ENCODE measurements at regions not wholly inside any gene's neighbourhood (a gene's known extent, or its start where the extent isn't known, plus 50 kb on each side); places are given as distances from the start of the nearest gene placed in this dataset.
"Not testable (repeated sequence)": the region's sequence is repeated elsewhere in the genome, so short reads cannot be mapped to it uniquely, and the experiment has no call there.

DNA sequence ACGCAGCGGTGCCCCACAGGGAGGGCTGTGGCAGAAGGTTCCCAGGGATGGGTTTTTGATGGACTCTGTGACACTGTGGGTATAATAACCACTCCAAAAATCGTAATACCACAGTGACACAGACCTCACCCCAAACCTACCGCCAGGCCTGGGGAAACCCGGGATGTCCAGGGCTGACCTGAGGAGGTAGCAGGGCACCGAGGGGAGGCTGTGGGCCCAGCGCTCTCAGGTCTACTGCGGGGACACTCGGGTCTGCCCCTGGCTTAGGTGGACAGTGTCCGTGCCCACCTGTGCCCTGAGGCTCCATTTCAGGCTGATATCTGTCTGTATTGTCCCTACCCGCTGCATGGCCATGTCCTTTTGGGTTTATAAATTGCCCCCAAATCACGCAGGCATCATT, 387.9 kb downstream of the TMEM121 start:
- H3K9me3 ChIP-seq (ENCODE audit: insufficient read depth, low read depth, low read length), result peaks cover 78% of the 10 kb centered on the region
- not testable (repeated sequence) for H2AFZ ChIP-seq (ENCODE audit: insufficient read depth, low read length, poor library complexity); H2BK5ac ChIP-seq (ENCODE audit: low read depth, low read length, poor library complexity); H2BK12ac ChIP-seq (ENCODE audit: low read length); H2AK5ac ChIP-seq (ENCODE audit: low read length); H4K91ac ChIP-seq (ENCODE audit: low read depth, low read length); H3K27ac ChIP-seq (ENCODE audit: low read depth, low read length); H3K14ac ChIP-seq (ENCODE audit: low read length); H2BK120ac ChIP-seq (ENCODE audit: insufficient read depth, low read length, poor library complexity); H3K36me3 ChIP-seq (ENCODE audit: control insufficient read depth in 1 of 2, insufficient read depth in 2 of 2, low read length in 2 of 2); H3K27me3 ChIP-seq (ENCODE audit: insufficient read depth, low read length); H3K4me3 ChIP-seq (ENCODE audit: low read depth, low read length); H3K9ac ChIP-seq (ENCODE audit: low read length); H4K12ac ChIP-seq (ENCODE audit: low read depth, low read length); H3K23ac ChIP-seq (ENCODE audit: low read length); H4K8ac ChIP-seq (ENCODE audit: low read depth, low read length); H3K79me1 ChIP-seq (ENCODE audit: low read length); H3K4ac ChIP-seq (ENCODE audit: low read depth, low read length); H3K4me2 ChIP-seq (ENCODE audit: low read length); H3K4me1 ChIP-seq (ENCODE audit: control insufficient read depth in 1 of 2, insufficient read depth in 2 of 2, low read length in 2 of 2); H3K18ac ChIP-seq (ENCODE audit: low read length); DNase-seq; H3K79me2 ChIP-seq (ENCODE audit: control insufficient read depth, insufficient read depth, low read length, poor library complexity)
- WGBS (ENCODE audit: extremely low coverage, insufficient coverage, insufficient read length), result no CpG with 5 or more reads among the region's 12 CpGs

- Histone ChIP-seq H2AK5ac (ENCODE audit: low read length) (no peak overlapping the region), H3K36me3 (ENCODE audit: control insufficient read depth in 1 of 2, insufficient read depth in 2 of 2, low read length in 2 of 2) (no peaks in the 10 kb centered on the region), H3K9me3 (ENCODE audit: insufficient read depth, low read depth, low read length) (peaks cover 79% of the 10 kb centered on the region), H4K8ac (ENCODE audit: low read depth, low read length) (no peak overlapping the region), H2BK5ac (ENCODE audit: low read depth, low read length, poor library complexity) (no peak overlapping the region), H3K79me2 (ENCODE audit: control insufficient read depth, insufficient read depth, low read length, poor library complexity) (no peaks in the 10 kb centered on the region), H3K79me1 (ENCODE audit: low read length) (no peaks in the 10 kb centered on the region), H3K27me3 (ENCODE audit: insufficient read depth, low read length) (no peaks in the 10 kb centered on the region), H2AFZ (ENCODE audit: insufficient read depth, low read length, poor library complexity) (no peak overlapping the region), H3K23ac (ENCODE audit: low read length) (no peak overlapping the region), H3K9ac (ENCODE audit: low read length) (no peak overlapping the region), H2BK120ac (ENCODE audit: insufficient read depth, low read length, poor library complexity) (no peak overlapping the region), H4K12ac (ENCODE audit: low read depth, low read length) (no peak overlapping the region), H3K4me1 (ENCODE audit: control insufficient read depth in 1 of 2, insufficient read depth in 2 of 2, low read length in 2 of 2) (no peaks in the 10 kb centered on the region), H3K4me2 (ENCODE audit: low read length) (no peak overlapping the region), H3K18ac (ENCODE audit: low read length) (no peak overlapping the region), H3K4me3 (ENCODE audit: low read depth, low read length) (peak overlapping the region; percentile 20), H2BK12ac (ENCODE audit: low read length) (no peak overlapping the region), H3K4ac (ENCODE audit: low read depth, low read length) (no peak overlapping the region), H4K91ac (ENCODE audit: low read depth, low read length) (no peak overlapping the region), H3K14ac (ENCODE audit: low read length) (no peak overlapping the region), H3K27ac (ENCODE audit: low read depth, low read length) (no peak overlapping the region)
- DNase-seq, result no peak
- no CpG with 5 or more reads among the region's 8 CpGs for WGBS (ENCODE audit: extremely low coverage, insufficient coverage, insufficient read length)
Observed at GRCh38 chr14:105914738-105915385, 388.5 kb downstream of the TMEM121 start.

DNA sequence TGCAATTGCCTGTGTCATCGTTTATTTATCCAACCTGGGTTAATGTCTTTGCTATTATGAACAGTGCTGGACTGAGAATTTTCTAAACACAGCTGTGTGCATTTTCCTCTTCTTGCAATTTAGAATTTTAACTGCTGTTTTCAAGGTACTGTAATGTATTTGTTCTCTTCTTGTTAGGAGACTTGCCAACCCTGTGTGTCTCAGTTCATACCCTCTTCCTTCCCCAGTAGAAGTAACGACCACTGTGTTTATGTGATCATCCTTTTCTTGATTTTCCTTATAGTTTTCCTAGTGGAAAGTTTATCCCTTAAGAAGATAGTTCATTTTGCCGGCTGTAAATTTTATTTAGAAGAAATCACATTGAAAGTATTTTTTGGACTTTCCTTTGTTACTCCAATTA, 389.2 kb downstream of the TMEM121 start:
- not testable (repeated sequence) for H3K79me2 ChIP-seq (ENCODE audit: control insufficient read depth, insufficient read depth, low read length, poor library complexity)

DNA sequence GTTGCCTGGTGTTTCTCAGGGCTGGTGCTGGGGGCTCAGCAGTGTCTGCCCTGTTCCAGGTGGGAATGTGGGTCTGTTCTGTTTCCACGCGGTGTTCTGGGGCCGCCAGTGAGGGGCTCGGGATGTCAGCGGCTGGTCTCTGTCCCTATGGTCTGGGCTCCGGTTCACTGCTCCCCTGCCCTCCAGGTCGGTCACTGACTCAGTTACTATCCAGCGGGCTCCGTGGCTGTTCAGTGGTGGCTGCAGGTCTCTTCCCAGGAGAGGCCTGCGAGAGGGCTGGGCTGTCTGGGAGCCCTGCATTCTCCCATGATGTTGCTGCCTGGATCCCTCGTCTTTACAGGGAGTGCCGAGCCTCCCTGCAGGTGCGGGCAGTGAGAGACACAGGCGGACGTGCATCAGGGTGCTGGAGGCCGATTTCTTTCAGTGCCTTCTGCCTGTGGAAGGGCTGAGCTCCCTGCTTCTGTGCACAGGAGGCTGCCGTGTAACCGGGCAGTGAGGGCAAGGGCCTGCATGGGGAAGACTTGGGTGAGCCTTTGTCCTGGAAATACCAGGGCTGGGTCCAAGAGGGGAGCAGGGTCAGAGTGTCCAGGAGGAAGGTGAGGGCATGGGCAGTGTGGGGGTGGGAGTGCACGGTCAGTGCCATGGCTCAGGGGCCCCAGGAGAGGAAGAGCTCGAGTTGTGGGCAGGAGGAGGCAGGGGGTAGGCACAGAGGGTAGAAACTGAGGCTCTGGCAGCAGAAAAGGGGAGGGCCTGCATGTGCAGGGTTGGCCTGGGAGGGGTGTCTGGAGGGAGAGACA, 391.0 kb downstream of the TMEM121 start:
- not testable (repeated sequence) for H3K18ac ChIP-seq (ENCODE audit: low read length); H4K91ac ChIP-seq (ENCODE audit: low read depth, low read length); H2AK5ac ChIP-seq (ENCODE audit: low read length)

More for the DNA sequence above, 389.2 kb downstream of the TMEM121 start:
- H3K27ac ChIP-seq (ENCODE audit: low read depth, low read length); H3K23ac ChIP-seq (ENCODE audit: low read length); H3K4me1 ChIP-seq (ENCODE audit: control insufficient read depth in 1 of 2, insufficient read depth in 2 of 2, low read length in 2 of 2); H2BK120ac ChIP-seq (ENCODE audit: insufficient read depth, low read length, poor library complexity); H4K8ac ChIP-seq (ENCODE audit: low read depth, low read length); H2AFZ ChIP-seq (ENCODE audit: insufficient read depth, low read length, poor library complexity); H3K79me1 ChIP-seq (ENCODE audit: low read length); H3K36me3 ChIP-seq (ENCODE audit: control insufficient read depth in 1 of 2, insufficient read depth in 2 of 2, low read length in 2 of 2); H3K4me3 ChIP-seq (ENCODE audit: low read depth, low read length); H3K9ac ChIP-seq (ENCODE audit: low read length); H4K91ac ChIP-seq (ENCODE audit: low read depth, low read length); H3K14ac ChIP-seq (ENCODE audit: low read length); H4K12ac ChIP-seq (ENCODE audit: low read depth, low read length); DNase-seq; H3K27me3 ChIP-seq (ENCODE audit: insufficient read depth, low read length); H2BK5ac ChIP-seq (ENCODE audit: low read depth, low read length, poor library complexity); H3K18ac ChIP-seq (ENCODE audit: low read length); H3K4me2 ChIP-seq (ENCODE audit: low read length); H2BK12ac ChIP-seq (ENCODE audit: low read length); H2AK5ac ChIP-seq (ENCODE audit: low read length); H3K4ac ChIP-seq (ENCODE audit: low read depth, low read length): not testable (repeated sequence)
- peaks cover 75% of the 10 kb centered on the region for H3K9me3 ChIP-seq (ENCODE audit: insufficient read depth, low read depth, low read length)
- no CpG with 5 or more reads among the region's 3 CpGs for WGBS (ENCODE audit: extremely low coverage, insufficient coverage, insufficient read length)

More for the DNA sequence above, 391.0 kb downstream of the TMEM121 start:
- not testable (repeated sequence) for H2BK5ac ChIP-seq (ENCODE audit: low read depth, low read length, poor library complexity); H3K4me3 ChIP-seq (ENCODE audit: low read depth, low read length); H3K4ac ChIP-seq (ENCODE audit: low read depth, low read length); DNase-seq; H3K27ac ChIP-seq (ENCODE audit: low read depth, low read length); H3K9ac ChIP-seq (ENCODE audit: low read length); H3K27me3 ChIP-seq (ENCODE audit: insufficient read depth, low read length); H2BK120ac ChIP-seq (ENCODE audit: insufficient read depth, low read length, poor library complexity); H3K36me3 ChIP-seq (ENCODE audit: control insufficient read depth in 1 of 2, insufficient read depth in 2 of 2, low read length in 2 of 2); H2BK12ac ChIP-seq (ENCODE audit: low read length); H2AFZ ChIP-seq (ENCODE audit: insufficient read depth, low read length, poor library complexity); H3K79me1 ChIP-seq (ENCODE audit: low read length); H3K4me2 ChIP-seq (ENCODE audit: low read length); H3K79me2 ChIP-seq (ENCODE audit: control insufficient read depth, insufficient read depth, low read length, poor library complexity); H3K4me1 ChIP-seq (ENCODE audit: control insufficient read depth in 1 of 2, insufficient read depth in 2 of 2, low read length in 2 of 2); H4K8ac ChIP-seq (ENCODE audit: low read depth, low read length); H3K14ac ChIP-seq (ENCODE audit: low read length); H4K12ac ChIP-seq (ENCODE audit: low read depth, low read length); H3K23ac ChIP-seq (ENCODE audit: low read length)
- no CpG with 5 or more reads among the region's 20 CpGs for WGBS (ENCODE audit: extremely low coverage, insufficient coverage, insufficient read length)
- peaks cover 76% of the 10 kb centered on the region for H3K9me3 ChIP-seq (ENCODE audit: insufficient read depth, low read depth, low read length)
